A673 (cell line): ENCODE measurements at regions not wholly inside any gene's neighbourhood (a gene's known extent, or its start where the extent isn't known, plus 50 kb on each side); places are given as distances from the start of the nearest gene placed in this dataset.

Experiments
- BruUV-seq: library from RNA; stranded (reverse); fragments of 400-500 nt; replicated peaks from 2 replicates; lab custom pipeline; 2021; lab: Mats Ljungman, UMichigan
- CTCF ChIA-PET: fragments of 300-600 bp; sonication (Branson Sonifier 250); formaldehyde crosslinking; loops from one replicate; lab custom pipeline; 2022; ENCODE audit warnings: antibody characterized with exemption; lab: Charles Lee
- POLR2A ChIA-PET: fragments of 300-600 bp; sonication (Branson Sonifier 250); formaldehyde crosslinking; loops from one replicate; lab custom pipeline; 2022; ENCODE audit warnings: antibody characterized with exemption; ENCODE audit not compliant: low non-redundant PET; lab: Charles Lee
- DNase-seq: peaks from one replicate; pipeline ENCODE4 v3.0.0-alpha.2; 2015; ENCODE audit warnings: low spot score
- H3K27ac ChIP-seq: fragments of 200-600 bp; sonication (generic); 2 replicates; pipeline ENCODE4 v1.5.1; 2016; ENCODE audit warnings: mixed run types, low read depth, mild to moderate bottlenecking, mixed read lengths, antibody characterized with exemption, low read length; ENCODE audit not compliant: poor library complexity, severe bottlenecking
- H3K27me3 ChIP-seq: fragments of 200-600 bp; sonication (generic); replicated peaks from 2 replicates; pipeline ENCODE4 v1.6.1; 2017; ENCODE audit warnings: mixed run types, low read depth, mild to moderate bottlenecking, mixed read lengths, antibody characterized with exemption, low read length; ENCODE audit not compliant: insufficient read depth, poor library complexity
- H3K36me3 ChIP-seq: fragments of 200-600 bp; sonication (generic); 2 replicates; pipeline ENCODE4 v1.6.1; 2016; ENCODE audit warnings: mixed run types, mild to moderate bottlenecking, mixed read lengths, antibody characterized with exemption, low read length; ENCODE audit not compliant: insufficient read depth, poor library complexity, severe bottlenecking
- H3K4me1 ChIP-seq: fragments of 200-600 bp; sonication (generic); 2 replicates; pipeline ENCODE4 v1.6.1; 2017; ENCODE audit warnings: mixed run types, mild to moderate bottlenecking, mixed read lengths, antibody characterized with exemption, low read length; ENCODE audit not compliant: insufficient read depth, poor library complexity, severe bottlenecking
- H3K4me3 ChIP-seq: fragments of 200-600 bp; sonication (generic); 2 replicates; pipeline ENCODE4 v1.5.1; 2016; ENCODE audit warnings: low read depth, mixed run types, mild to moderate bottlenecking, mixed read lengths, low read length; ENCODE audit not compliant: poor library complexity, severe bottlenecking
- H3K9me3 ChIP-seq: fragments of 200-600 bp; sonication (generic); 2 replicates; pipeline ENCODE4 v1.6.1; 2016; ENCODE audit warnings: mixed run types, low read depth, mild to moderate bottlenecking, mixed read lengths, antibody characterized with exemption, low read length; ENCODE audit not compliant: poor library complexity, severe bottlenecking
- EZH2 ChIP-seq: fragments of 200-600 bp; sonication (generic); IDR thresholded peaks from 2 replicates; pipeline ENCODE4 v1.6.1; 2017; ENCODE audit warnings: borderline replicate concordance, low read depth, mild to moderate bottlenecking, mixed read lengths, antibody characterized with exemption, low read length; ENCODE audit not compliant: poor library complexity, severe bottlenecking
- intact Hi-C: fragments of 100-400 bp; cut with micrococcal nuclease; formaldehyde crosslinking; loops from one replicate; pipeline ENCODE4 v1.10.0; 2022; ENCODE audit not compliant: unreplicated experiment
- TF ChIP-seq, protein P1 (sequence below): fragments of 300-800, 200-600 bp; sonication (generic); conservative IDR thresholded peaks from 2 replicates; pipeline ENCODE4 v1.5.1; 2017; ENCODE audit warnings: low read depth, mild to moderate bottlenecking, antibody characterized with exemption, low read length, moderate library complexity, mixed read lengths

DNA sequence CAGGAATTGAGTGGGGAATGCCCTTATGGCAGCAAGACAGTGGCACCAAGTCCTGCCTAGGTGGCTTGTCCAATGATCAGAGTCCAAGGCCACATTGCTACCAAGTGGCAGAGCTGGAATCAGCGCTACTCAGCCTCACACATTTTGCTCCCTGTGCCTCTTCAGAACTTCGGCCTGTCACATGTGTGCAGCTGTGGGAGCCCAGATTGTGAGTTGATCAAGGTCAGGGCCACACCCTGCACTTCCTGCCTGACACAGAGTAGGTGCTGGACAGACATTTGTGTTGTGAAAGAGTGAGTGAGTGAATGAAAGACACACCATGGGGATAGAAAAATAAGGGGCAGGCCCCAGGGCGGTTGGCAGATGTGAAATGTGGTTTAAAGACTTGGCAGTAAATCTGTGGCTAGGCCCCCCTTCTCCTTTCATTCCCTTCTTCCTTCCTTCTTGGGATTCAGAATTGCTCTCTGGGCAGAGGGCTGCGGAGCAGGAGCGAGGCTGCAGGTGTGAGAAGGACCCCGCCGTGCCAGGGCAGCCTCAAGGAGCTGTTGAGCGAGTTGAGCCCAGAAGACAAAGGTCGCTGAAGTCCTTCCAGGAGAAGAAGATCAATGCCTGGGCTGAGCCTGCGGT lies 83.5 kb downstream of the SLC25A47 start:
- no peaks in the 10 kb centered on the region for H3K27me3 ChIP-seq
- H3K27ac ChIP-seq, result no peak overlapping the region
- intact Hi-C loops, result no loop called here
- TF ChIP-seq EZH2, result no peak
- TF ChIP-seq, protein P1, sequence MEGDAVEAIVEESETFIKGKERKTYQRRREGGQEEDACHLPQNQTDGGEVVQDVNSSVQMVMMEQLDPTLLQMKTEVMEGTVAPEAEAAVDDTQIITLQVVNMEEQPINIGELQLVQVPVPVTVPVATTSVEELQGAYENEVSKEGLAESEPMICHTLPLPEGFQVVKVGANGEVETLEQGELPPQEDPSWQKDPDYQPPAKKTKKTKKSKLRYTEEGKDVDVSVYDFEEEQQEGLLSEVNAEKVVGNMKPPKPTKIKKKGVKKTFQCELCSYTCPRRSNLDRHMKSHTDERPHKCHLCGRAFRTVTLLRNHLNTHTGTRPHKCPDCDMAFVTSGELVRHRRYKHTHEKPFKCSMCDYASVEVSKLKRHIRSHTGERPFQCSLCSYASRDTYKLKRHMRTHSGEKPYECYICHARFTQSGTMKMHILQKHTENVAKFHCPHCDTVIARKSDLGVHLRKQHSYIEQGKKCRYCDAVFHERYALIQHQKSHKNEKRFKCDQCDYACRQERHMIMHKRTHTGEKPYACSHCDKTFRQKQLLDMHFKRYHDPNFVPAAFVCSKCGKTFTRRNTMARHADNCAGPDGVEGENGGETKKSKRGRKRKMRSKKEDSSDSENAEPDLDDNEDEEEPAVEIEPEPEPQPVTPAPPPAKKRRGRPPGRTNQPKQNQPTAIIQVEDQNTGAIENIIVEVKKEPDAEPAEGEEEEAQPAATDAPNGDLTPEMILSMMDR, result no peak
- no peaks in the 10 kb centered on the region for H3K9me3 ChIP-seq
- no peak for DNase-seq
- H3K4me1 ChIP-seq, result peaks cover 44% of the 10 kb centered on the region
- no TSS peak for BruUV-seq
- no peak overlapping the region for H3K4me3 ChIP-seq
- POLR2A ChIA-PET, result no interaction called here
- H3K36me3 ChIP-seq, result no peaks in the 10 kb centered on the region
- CTCF ChIA-PET, result no interaction called here

DNA sequence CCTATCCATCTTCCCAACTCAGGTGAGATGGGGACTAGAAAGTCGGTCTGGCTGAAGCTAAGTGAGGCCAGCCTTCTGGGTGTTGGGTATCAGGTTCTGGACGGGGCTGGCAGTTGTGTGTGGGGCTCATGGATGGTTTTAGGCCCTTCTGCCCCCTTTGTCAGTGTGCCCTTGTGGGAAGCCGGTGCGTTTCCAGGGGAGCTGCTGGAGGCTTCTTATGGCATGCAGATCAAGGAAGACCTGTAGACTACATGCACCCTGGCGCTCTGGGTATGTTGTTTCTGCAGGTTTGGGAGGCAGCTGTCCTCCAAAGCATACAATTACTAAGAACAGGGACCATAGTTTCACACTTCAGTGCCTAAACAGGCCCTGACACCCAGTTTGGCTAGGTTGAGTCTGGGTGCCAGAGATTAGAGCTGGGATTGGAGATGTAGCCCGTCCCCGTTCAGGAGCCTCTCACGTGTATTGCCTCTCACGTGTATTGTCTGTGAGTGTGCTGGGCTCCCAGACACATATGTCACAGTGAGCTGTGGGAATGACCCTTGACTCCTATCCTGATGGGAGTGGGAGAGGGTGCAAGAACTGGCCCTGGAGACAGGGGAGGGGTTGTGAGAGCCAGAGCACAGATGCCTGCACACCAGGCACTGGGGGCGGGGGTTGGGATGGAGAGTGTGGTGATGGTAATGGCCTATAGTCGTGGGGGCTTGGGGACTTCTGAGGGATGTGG lies 84.4 kb downstream of the SLC25A47 start:
- intact Hi-C loops, result no loop called here
- DNase-seq, result no peak
- H3K36me3 ChIP-seq, result no peaks in the 10 kb centered on the region
- CTCF ChIA-PET, result no interaction called here
- peaks cover 34% of the 10 kb centered on the region for H3K4me1 ChIP-seq
- H3K4me3 ChIP-seq, result no peak overlapping the region
- no peak overlapping the region for H3K27ac ChIP-seq
- H3K27me3 ChIP-seq, result no peaks in the 10 kb centered on the region
- H3K9me3 ChIP-seq, result no peaks in the 10 kb centered on the region
- POLR2A ChIA-PET, result no interaction called here
- BruUV-seq, result no TSS peak
- TF ChIP-seq, protein P1, result no peak
- no peak for TF ChIP-seq EZH2

DNA sequence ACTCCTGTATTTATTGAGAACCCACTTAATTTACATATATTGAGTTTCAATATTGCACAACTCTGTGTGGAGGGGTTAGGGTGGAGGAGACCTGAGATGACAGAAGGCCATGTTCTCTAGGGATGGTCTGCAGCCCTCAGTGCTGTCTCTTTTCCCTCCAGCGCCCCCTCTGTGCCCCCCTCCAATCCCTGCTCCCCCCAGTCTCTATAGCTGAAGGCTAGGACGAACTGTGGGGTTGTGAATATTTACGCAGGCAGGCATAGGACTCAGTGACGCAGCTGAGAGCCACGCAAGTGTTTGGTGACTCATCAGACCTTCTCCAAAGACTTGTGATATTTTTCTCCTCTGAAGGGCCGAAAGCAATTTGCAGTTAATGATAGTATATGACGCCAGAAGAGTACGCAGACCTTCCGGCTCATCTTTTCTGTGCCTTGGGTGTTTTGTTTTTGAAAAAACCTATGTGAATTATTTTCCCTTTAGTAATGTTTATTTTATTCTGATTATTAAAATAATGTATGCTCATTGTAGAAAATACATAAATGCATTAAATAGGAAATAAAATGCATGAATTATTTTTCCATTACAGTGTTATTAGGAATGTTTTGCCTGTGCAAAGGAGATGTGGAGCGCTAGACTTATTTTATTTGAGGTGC lies 85.3 kb downstream of the SLC25A47 start:
- peak; percentile 82 for DNase-seq
- Histone ChIP-seq H3K4me3 (no peak overlapping the region), H3K27ac (peak overlapping the region; percentile 59), H3K27me3 (no peaks in the 10 kb centered on the region), H3K9me3 (no peaks in the 10 kb centered on the region), H3K36me3 (no peaks in the 10 kb centered on the region), H3K4me1 (peaks cover 29% of the 10 kb centered on the region)
- intact Hi-C loops, result no loop called here
- no peak for TF ChIP-seq EZH2
- TF ChIP-seq, protein P1, result no peak
- CTCF ChIA-PET, result interaction anchor here (0.7 kb wide), 1 partner anchor 39 kb away, joined by 3 read pairs; no protein-coding TSS in a partner anchor
- no TSS peak for BruUV-seq
- POLR2A ChIA-PET, result interaction anchor here (0.7 kb wide), 1 partner anchor 14 kb away, joined by 3 read pairs; no protein-coding TSS in a partner anchor
